Hematopoietic multipotent progenitor cell (in vitro differentiated cells): ENCODE measurements at regions not wholly inside any gene's neighbourhood (a gene's known extent, or its start where the extent isn't known, plus 50 kb on each side); places are given as distances from the start of the nearest gene placed in this dataset.
A peak's percentile ranks its signal among the peaks of the same experiment; 100 is the strongest.

Experiments
- DNase-seq, 3 donors: peaks; one replicate each; pipeline ENCODE4 v3.0.0-alpha.2; 2011 to 2015; ENCODE audit warnings: low read depth in 2 of 3, low spot score in 2 of 3

DNA sequence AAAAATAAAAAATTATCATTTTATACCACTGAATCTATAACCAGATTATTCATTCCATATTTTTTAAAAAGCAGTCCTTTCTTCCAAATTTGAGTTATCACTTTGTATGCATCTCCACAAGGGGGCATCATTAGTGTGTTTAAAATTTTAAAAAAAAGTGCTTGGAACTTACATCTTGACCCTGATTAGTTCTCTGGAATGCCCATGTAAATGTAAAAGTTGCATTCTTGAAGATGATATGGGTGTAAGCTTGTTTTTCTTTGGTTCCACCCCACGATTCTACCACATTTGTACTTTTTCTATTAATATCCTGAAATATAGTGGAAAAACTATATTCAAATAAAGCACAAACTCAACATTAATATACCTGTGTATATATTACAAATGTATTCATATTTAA, 144.9 kb downstream of the ELAPOR2 start:
- DNase-seq = peak in 1 of 3 donors; percentile 35
